HG02678 (cell line): ENCODE measurements at regions not wholly inside any gene's neighbourhood (a gene's known extent, or its start where the extent isn't known, plus 50 kb on each side); places are given as distances from the start of the nearest gene placed in this dataset.
"Not testable (repeated sequence)": the region's sequence is repeated elsewhere in the genome, so short reads cannot be mapped to it uniquely, and the experiment has no call there.

ENCODE experiments used
- ATAC-seq: cut with Tn5 transposase; IDR thresholded peaks from one replicate; pipeline ENCODE4 v1.9.1; 2021; ENCODE audit warnings: mild to moderate bottlenecking, moderate library complexity; ENCODE audit not compliant: unreplicated experiment

- ATAC-seq = no peak
Observed at GRCh38 chr2:8329660-8330622, 351.9 kb upstream of the ID2 start.

GRCh38 chr2:8331068-8331467 is 350.8 kb upstream of the ID2 start:
- no peak for ATAC-seq

- no peak for ATAC-seq
Observed at GRCh38 chr2:8332646-8333045, 349.2 kb upstream of the ID2 start.

- ATAC-seq = no peak
Observed at GRCh38 chr2:8333177-8333831, 348.6 kb upstream of the ID2 start.

GRCh38 chr2:8333832-8334187 is 348.0 kb upstream of the ID2 start:
- not testable (repeated sequence) for ATAC-seq

GRCh38 chr2:8334866-8335325 is 347.0 kb upstream of the ID2 start:
- ATAC-seq = no peak

- no peak for ATAC-seq
Observed at GRCh38 chr2:8335801-8336200, 346.1 kb upstream of the ID2 start.

GRCh38 chr2:8337321-8337720 is 344.5 kb upstream of the ID2 start:
- no peak for ATAC-seq

GRCh38 chr2:8342407-8342806 is 339.4 kb upstream of the ID2 start:
- ATAC-seq = no peak

- ATAC-seq = no peak
Observed at GRCh38 chr2:8343031-8343430, 338.8 kb upstream of the ID2 start.

GRCh38 chr2:8344144-8345097 is 337.4 kb upstream of the ID2 start:
- no peak for ATAC-seq

GRCh38 chr2:8345200-8345599 is 336.7 kb upstream of the ID2 start:
- ATAC-seq = no peak

- ATAC-seq = no peak
Observed at GRCh38 chr2:8346208-8346607, 335.6 kb upstream of the ID2 start.

GRCh38 chr2:8346706-8347430 is 335.0 kb upstream of the ID2 start:
- no peak for ATAC-seq

- not testable (repeated sequence) for ATAC-seq
Observed at GRCh38 chr2:8348911-8349310, 332.9 kb upstream of the ID2 start.

GRCh38 chr2:8352296-8352695 is 329.6 kb upstream of the ID2 start:
- ATAC-seq = no peak

- ATAC-seq = no peak
Observed at GRCh38 chr2:8352989-8353388, 328.9 kb upstream of the ID2 start.

GRCh38 chr2:8355102-8355859 is 326.6 kb upstream of the ID2 start:
- ATAC-seq = no peak

- no peak for ATAC-seq
Observed at GRCh38 chr2:8357738-8358518, 323.9 kb upstream of the ID2 start.
